Endothelial cell of umbilical vein (primary cell): ENCODE measurements at regions not wholly inside any gene's neighbourhood (a gene's known extent, or its start where the extent isn't known, plus 50 kb on each side); places are given as distances from the start of the nearest gene placed in this dataset.
"Not testable (repeated sequence)": the region's sequence is repeated elsewhere in the genome, so short reads cannot be mapped to it uniquely, and the experiment has no call there.

ENCODE experiments used
- EZH2 ChIP-seq: IDR thresholded peaks from 2 replicates; pipeline ENCODE4 v1.6.1; 2012; ENCODE audit warnings: borderline replicate concordance, low read depth, mild to moderate bottlenecking, moderate library complexity, low read length, inconsistent platforms; ENCODE audit not compliant: severe bottlenecking
- JUN ChIP-seq: IDR thresholded peaks from 2 replicates; pipeline ENCODE4 v1.6.1; 2011; ENCODE audit warnings: borderline replicate concordance, low read depth; ENCODE audit not compliant: insufficient read length, insufficient read depth
- POLR2A ChIP-seq: IDR thresholded peaks from 2 replicates; pipeline ENCODE4 v1.6.1; 2012; ENCODE audit warnings: low read depth, mild to moderate bottlenecking, control low read depth, low read length
- POLR2AphosphoS5 ChIP-seq: IDR thresholded peaks from 2 replicates; pipeline ENCODE4 v1.6.1; 2012; ENCODE audit warnings: low read depth, mild to moderate bottlenecking, control low read depth, low read length, moderate library complexity; ENCODE audit not compliant: insufficient read depth
- TF ChIP-seq, protein P1 (sequence below), 2 donors: IDR thresholded peaks; 1 replicate in 1 of 2; 2 replicates in 1 of 2; pipeline ENCODE4 v1.5.1; 2011; ENCODE audit warnings: low read length in 2 of 2, mild to moderate bottlenecking in 2 of 2, moderate library complexity in 2 of 2, control low read depth in 1 of 2, inconsistent platforms in 1 of 2, low read depth in 1 of 2; ENCODE audit not compliant: insufficient read depth in 1 of 2; ENCODE audit errors: extremely low read depth in 1 of 2

DNA sequence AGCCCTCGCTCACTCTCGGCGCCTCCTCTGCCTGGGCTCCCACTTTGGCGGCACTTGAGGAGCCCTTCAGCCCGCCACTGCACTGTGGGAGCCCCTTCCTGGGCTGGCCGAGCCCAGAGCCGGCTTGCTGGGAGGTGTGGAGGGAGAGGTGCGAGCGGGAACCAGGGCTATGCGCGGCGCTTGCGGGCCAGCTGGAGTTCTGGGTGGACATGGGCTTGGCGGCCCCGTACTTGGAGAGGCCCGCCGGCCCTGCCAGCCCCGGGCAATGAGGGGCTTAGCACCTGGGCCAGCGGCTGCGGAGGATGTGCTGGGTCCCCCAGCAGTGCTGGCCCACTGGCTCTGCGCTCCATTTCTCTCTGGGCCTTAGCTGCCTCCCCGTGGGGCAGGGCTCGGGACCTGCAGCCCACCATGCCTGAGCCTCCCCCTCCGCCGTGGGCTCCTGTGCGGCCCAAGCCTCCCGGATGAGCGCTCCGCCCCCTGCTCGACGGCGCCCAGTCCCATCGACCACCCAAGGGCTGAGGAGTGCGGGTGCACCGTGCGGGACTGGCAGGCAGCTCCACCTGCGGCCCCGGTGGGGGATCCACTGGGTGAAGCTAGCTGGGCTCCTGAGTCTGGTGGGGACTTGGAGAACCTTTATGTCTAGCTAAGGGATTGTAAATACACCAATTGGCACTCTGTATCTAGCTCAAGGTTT is 209.7 kb upstream of the F9 start:
- TF ChIP-seq POLR2A, EZH2, JUN, POLR2AphosphoS5: not testable (repeated sequence)
- TF ChIP-seq, protein P1, sequence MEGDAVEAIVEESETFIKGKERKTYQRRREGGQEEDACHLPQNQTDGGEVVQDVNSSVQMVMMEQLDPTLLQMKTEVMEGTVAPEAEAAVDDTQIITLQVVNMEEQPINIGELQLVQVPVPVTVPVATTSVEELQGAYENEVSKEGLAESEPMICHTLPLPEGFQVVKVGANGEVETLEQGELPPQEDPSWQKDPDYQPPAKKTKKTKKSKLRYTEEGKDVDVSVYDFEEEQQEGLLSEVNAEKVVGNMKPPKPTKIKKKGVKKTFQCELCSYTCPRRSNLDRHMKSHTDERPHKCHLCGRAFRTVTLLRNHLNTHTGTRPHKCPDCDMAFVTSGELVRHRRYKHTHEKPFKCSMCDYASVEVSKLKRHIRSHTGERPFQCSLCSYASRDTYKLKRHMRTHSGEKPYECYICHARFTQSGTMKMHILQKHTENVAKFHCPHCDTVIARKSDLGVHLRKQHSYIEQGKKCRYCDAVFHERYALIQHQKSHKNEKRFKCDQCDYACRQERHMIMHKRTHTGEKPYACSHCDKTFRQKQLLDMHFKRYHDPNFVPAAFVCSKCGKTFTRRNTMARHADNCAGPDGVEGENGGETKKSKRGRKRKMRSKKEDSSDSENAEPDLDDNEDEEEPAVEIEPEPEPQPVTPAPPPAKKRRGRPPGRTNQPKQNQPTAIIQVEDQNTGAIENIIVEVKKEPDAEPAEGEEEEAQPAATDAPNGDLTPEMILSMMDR (IDR thresholded peaks at IDR 0.05; ENCODE audit: extremely low read depth in 1 of 2, insufficient read depth in 1 of 2, low read depth in 1 of 2, low read length in 2 of 2) = not testable (repeated sequence)
